ENCODE measurements at regions not wholly inside any gene's neighbourhood (a gene's known extent, or its start where the extent isn't known, plus 50 kb on each side); places are given as distances from the start of the nearest gene placed in this dataset.

GRCh38 chr2:41853427-41854191 is 194.2 kb upstream of the PKDCC start:
- TF ChIP-seq EP300 (IDR thresholded peaks at IDR 0.05) (no peak), POLR2AphosphoS5 (IDR thresholded peaks at IDR 0.05) (no peak)

Data from sigmoid colon (tissue), 4 donors.